HG03460 (cell line): ENCODE measurements at regions not wholly inside any gene's neighbourhood (a gene's known extent, or its start where the extent isn't known, plus 50 kb on each side); places are given as distances from the start of the nearest gene placed in this dataset.
"Not testable (repeated sequence)": the region's sequence is repeated elsewhere in the genome, so short reads cannot be mapped to it uniquely, and the experiment has no call there.

Experiments used
- ATAC-seq: cut with Tn5 transposase; IDR thresholded peaks from one replicate; pipeline ENCODE4 v1.9.1; 2021; ENCODE audit not compliant: unreplicated experiment

DNA sequence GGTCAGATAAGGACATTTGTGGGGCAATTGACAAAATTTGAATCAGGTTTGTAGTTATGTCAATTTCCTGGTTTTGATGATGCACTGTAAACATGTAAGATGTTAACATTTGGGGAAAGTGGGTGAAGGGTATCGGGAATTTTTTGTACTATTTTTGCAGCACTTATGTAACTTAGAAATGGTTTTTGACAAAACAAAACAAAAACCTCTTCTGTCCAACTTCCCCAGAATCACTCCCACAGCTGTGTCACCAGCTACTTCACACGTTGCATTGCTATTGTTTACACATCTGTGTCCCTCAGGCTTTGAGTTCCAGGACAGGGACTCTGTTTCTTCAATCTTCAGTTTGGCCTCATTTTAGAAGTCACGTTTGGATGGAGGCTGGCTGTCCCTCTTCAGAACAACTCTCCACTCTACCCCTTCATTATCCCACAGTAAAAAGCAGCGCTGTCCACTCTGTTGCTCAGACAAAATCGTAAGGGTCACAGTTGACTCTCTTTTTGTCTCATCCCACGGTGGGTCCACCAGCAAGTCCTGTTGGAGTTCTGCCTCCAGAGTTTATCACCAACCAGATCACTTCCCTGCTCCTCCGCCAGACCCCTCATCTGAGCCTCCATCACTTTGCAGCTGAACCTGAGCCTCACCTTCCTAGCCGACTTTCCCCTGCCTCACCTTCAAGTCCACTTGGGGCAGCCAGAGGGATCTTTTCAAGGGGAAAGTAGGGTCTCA is 63.2 kb downstream of the NENF start:
- no peak for ATAC-seq

- ATAC-seq: no peak
Measured at GRCh38 chr1:212496682-212497081, 64.0 kb downstream of the NENF start.

- no peak for ATAC-seq
Measured at GRCh38 chr1:212497553-212497952, 64.8 kb downstream of the NENF start.

- ATAC-seq: no peak
Measured at GRCh38 chr1:212498283-212499040, 65.7 kb downstream of the NENF start.

DNA sequence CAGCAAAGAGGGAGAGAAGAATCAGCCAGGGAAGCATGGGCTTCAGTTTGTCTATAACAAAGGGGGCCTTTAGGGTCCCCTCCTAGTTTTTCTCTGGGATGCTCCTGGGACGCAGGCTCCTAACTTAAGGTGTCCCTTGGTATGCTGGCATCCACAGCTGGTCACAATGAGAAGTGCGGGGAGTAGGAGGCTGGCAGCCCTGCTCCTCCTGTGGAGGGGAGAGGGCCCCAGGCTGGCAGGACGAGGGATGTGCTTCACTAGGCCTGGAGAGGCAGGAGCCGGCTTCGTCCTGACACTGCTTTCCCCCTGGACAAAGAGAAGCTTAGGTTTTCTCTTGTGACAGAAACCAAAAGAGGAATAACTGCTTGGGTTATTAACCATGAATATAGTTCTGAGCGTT is 67.6 kb downstream of the NENF start:
- ATAC-seq: no peak

GRCh38 chr1:212500983-212501382 is 68.3 kb downstream of the NENF start:
- ATAC-seq: no peak

- ATAC-seq: no peak
Measured at GRCh38 chr1:212503714-212504113, 71.0 kb downstream of the NENF start.

DNA sequence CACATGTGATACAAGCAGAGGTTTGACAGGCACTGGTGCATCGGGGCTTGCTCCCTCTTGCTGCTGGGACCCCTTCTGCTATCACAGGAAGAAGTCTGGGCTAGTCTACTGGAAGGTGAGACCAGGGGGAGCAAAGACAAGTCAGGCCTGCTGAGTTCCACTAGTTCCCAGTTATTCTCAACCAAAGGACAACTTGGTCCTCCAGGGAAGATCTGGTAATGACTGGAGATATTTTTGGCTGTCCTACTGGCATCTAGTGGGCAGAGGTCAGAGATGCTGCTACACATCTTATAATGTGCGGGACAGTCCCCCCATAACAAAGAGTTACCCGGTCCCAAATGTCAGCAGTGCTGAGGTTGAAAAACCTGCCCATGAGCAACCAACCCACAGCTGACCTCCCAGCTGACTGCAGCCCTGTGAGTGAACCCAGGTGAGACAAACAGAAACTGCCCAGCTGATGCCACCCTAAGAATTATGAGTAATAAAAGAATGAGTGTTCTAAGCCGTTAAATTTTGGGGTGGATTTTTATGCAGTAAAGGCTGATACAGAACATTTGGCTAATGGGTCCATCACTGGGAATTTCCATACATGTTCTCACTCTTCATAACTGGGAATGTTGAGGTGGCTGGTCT is 71.6 kb downstream of the NENF start:
- no peak for ATAC-seq

DNA sequence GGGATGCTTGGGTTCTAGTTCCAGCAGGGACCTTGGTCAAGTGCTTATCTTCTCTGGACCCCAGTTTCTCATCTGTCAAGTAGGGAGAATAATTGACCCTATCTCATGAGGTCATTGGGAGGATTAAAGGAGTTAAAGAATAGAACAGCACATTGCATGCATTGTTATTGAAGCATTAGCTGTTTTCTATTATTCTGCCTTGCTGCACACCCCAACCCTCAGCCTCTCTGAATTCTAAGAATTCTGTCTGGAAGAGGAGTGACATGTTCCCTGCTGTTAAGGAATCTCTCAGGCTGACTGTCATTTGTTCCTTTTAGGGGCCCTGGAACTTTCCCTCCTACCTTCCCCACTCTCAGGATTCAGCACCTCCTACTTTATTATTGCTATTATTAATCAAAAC is 73.9 kb downstream of the NENF start:
- ATAC-seq: no peak

DNA sequence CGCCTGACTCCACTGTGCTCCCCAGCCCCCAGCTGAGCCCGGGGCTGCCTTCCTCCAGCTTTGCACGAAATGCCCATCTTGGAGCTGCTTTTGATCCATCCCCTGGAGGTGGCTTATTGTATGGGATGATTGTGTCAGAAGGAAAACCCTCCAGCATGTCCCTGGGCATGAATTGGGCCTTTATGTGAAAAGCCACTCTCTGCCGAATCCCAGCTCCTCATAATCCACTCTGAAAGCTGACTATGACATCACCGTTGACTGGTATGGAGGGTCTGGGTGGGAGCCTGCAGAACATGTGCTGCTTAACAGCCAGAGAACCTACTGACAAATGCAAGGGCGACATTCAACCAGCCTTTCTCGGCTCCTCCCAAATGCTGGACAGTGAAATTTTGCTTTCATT is 74.6 kb downstream of the NENF start:
- ATAC-seq: no peak

- ATAC-seq: no peak
Measured at GRCh38 chr1:212512816-212513559, 80.3 kb downstream of the NENF start.

DNA sequence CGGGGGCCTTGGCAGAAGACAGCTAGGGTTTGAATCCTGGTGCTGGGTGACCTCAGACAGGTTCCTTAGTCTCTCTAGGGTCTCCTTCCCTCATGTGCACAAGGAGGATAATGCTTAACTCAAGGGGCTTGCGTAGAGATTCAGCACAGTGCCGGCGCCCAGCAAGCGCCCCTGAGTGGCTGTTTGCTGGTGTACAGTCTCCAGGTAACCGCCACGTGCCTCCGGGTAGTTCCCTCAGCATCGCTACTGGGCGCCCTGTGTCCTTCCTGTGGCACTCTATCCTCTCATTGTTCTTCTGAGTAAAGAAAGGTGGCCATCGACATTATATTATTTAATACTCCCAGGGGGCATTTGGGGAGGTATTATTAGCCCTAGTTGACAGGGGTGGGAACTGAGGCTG is 80.9 kb downstream of the NENF start:
- no peak for ATAC-seq

DNA sequence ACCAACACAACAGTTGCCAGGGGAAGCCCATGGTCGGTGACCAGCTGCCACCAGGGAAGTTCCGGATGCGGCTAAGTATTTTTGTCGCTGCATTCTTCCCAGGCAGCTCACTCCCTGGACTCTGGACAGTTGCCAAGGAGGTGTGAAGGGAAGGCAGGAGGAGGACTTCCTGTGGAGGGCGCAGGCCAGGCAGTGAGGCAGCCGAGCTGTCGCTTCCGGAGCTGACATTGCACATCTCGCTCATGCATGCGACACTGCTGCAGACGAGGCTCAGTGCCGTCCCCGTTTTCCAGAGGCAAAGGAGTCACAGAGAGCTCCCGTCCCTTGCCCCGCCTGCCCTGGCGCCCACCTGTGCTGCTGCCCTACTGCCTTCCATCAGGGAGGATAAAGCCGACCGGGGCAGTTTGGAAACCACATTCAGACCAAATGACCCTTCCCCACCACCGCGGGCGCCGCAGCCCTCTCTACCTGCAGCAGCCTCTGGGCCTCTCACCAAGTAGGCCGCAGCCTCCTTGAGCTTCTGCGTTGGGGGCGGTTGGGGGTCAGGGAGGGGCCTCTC is 81.4 kb downstream of the NENF start:
- no peak for ATAC-seq

DNA sequence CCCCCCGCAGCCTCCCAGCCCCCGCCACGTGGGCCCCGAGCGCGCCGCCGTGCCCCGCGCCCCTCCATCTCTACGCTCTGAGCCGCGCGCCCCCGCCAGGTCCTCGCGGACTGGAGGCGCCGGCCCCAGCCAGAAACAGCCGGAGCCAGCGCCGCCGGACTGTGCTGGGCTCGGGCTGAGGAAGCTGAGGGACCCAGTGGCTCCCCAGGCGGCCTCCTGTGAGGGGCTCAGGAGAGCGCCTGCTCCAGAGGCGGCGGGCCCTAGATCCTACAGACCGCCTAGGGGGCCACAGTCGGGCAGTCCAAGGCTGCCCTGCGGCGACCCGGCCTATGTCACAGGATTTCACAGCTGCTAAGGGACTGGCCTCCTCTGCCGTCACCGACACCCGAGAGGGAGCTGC is 82.1 kb downstream of the NENF start:
- ATAC-seq: no peak

DNA sequence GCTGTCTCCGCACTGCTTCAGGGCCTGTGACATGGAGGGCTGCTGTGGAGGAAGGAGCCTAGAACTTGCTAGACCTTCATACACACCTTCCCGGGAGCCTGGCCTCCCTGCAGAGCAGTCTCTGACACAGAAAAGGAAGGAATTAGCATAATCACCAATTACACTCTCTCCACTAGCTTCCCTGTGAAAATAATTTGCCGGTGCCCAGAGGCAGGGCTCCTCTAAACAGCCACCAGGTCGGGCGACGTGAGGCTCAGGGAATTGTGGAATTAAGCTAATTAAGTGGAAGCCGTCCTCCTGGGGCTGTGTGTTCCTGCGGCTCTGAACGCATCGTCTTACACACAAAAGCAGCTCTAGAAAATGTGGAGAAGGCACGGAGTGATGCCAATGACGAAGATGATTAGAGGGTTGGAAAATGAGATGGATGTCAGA is 82.6 kb downstream of the NENF start:
- ATAC-seq: no peak

GRCh38 chr1:212516012-212516411 is 83.3 kb downstream of the NENF start:
- ATAC-seq: not testable (repeated sequence)

DNA sequence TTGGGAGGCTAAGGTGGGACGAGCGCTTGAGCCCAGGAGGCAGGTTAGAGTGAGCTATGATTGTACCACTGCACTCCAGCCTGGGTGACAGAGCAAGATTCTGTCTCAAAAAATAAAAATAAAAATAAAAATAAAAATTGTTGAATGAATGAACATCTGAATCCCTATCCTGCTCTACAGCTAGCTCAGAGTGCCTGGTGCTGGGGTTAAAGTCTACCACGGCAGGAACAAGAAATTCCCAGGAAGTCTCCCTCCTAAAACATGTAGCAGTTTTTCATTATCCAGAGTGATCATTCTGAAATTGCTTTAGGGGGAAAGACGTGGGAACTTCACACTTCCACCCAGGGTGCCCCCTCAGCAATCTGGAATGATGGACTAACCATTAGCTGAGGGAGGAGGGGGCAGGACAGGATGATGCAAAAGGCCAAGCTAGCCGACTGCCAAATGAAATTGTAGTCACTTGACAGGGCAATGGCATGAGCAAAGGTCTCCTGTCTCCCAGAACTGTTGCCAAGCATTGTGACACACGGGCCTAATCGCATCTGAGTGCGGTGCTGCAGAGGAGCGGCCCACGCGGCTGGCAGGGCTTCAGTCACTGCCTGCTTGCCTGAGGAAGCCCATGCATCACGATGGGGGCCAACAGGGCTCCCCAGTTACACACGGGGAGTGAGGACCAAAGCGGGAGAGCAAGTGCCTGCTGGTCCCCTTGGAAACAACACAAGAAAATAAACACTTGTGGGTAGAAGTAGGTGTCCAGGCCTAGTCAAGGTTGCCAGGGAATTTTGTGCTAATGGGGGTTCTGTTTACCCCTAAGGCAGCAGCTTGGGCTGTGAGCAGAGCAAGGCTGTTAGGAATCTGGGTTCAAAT is 85.7 kb downstream of the NENF start:
- ATAC-seq: no peak

DNA sequence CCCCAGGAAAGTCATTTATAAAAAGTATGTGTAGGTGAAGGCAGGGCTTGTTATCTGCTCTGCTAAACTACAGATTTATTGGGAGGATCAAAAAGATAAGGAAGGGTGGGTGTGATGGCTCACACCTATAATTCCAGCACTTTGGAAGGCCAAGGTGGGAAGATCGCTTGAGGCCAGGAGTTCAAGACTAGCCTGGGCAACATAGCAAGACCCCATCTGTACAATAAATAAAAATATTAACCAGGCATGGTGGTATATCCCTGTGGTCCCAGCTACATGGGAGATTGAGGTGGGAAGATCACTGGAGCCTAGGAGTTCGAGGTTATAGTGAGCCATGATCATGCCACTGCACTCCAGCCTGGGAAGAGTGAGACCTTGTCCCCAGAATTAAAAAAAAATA is 86.4 kb downstream of the NENF start:
- no peak for ATAC-seq

DNA sequence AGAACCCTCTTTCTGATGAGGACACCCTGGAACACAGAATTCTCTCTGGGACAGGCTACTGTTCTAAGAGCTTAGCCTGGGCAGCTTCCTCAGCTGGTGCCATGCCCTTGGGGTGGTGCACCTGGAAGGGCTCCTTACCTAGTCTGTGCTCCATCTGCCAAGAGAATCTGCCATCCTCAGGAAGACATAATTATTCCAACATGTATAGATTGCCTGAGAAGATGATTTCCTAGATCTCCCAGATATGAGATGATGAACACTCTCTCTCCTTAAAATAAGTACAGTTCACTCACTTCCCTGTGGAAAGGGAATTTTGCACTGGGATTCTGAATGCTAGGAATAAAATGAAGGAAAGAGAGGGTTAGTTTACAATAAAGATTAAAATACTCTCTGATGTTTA is 87.6 kb downstream of the NENF start:
- ATAC-seq: no peak

DNA sequence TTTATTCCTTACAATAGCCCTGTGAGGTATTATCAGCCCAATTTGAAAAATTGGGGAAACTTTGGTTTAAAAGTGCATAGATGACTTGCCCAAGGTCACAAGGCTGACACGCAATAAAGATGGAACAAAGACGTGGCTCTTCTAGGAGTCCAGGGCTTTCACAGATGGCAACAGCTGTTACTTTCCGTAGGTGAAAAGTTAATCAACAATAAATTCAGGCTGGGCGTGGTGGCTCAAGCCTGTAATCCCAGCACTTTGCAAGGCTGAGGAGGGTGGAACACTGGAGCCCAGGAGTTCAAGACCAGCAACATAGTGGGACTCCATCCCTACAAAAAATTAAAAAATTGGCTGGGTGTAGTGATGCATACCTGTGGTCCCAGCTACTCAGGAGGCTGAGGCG is 87.8 kb upstream of the ATF3 start:
- no peak for ATAC-seq
